CD4-positive, alpha-beta T cell treated with Interleukin-1 beta for 1 hour (primary cell): ENCODE measurements at regions not wholly inside any gene's neighbourhood (a gene's known extent, or its start where the extent isn't known, plus 50 kb on each side); places are given as distances from the start of the nearest gene placed in this dataset.
"Not testable (repeated sequence)": the region's sequence is repeated elsewhere in the genome, so short reads cannot be mapped to it uniquely, and the experiment has no call there.

Experiments used
- DNase-seq, 2 donors: peaks; one replicate each; pipeline ENCODE4 v3.0.0-alpha.2; 2020 to 2022

- not testable (repeated sequence) for DNase-seq
These were observed 243.5 kb downstream of the FOXD4L6 start for GRCh38 chr9:40884902-40885490.

GRCh38 chr9:40884072-40884901 is 244.2 kb downstream of the FOXD4L6 start:
- no peak for DNase-seq

GRCh38 chr9:40883423-40884071 is 244.9 kb downstream of the FOXD4L6 start:
- not testable (repeated sequence) for DNase-seq

GRCh38 chr9:40873753-40874295 is 254.7 kb downstream of the FOXD4L6 start:
- DNase-seq: not testable (repeated sequence)

- DNase-seq: not testable (repeated sequence)
These were observed 260.0 kb downstream of the FOXD4L6 start for GRCh38 chr9:40868437-40868836.
